ENCODE measurements at regions not wholly inside any gene's neighbourhood (a gene's known extent, or its start where the extent isn't known, plus 50 kb on each side); places are given as distances from the start of the nearest gene placed in this dataset.
A peak's percentile ranks its signal among the peaks of the same experiment; 100 is the strongest.

DNA sequence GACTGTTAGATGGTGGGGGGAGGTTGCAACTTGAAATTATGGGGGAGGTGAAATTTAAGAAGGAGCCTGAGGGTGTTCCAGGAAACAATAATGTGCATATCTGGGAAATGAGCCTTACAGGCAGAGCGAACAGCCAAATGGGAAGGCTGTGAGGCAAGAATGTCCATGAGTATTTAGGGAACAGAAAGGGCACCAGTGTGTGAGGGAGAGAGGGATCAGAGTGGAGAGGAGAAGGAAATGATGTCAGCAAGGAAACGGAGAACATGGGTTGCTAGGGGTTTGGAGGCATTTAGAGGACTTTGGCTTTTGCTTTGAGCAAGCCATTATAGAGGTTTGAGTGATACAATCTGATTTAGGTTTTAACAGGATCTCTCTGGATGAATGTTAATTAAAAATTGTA lies 285.4 kb downstream of the TLE4 start:
- Histone ChIP-seq H3K4me1 (peaks cover 13% of the 10 kb centered on the region), H4K20me1 (no peaks in the 10 kb centered on the region), H3K9ac (no peak overlapping the region), H3K36me3 (no peaks in the 10 kb centered on the region), H3K4me3 (no peak overlapping the region), H3K4me2 (no peak overlapping the region), H3K27ac (no peak overlapping the region), H3K27me3 (no peaks in the 10 kb centered on the region), H3K9me3 (peaks cover 25% of the 10 kb centered on the region)
- TF ChIP-seq Cebpa-rat (IDR thresholded peaks at IDR 0.05) = no peak

DNA sequence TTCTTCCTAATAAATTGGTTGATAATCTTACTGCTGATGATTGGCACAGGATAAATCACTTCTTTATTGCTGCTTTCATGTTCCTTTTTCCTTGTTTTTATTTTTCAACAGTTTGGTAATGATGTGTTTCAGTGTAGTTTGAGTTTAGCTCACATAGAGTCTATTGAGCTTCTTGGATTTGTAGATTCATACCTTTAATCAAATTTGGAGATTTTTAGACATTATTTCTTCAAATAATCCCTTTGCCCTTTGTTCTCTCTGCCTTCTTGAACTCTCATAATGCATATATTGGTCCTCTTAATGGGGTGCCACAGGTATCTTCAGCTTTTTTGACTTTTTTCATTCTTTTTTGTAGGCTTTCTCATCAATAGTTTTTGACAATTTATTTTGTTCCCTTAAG lies 275.3 kb downstream of the TLE4 start:
- no peak overlapping the region for H3K4me2 ChIP-seq
- no peaks in the 10 kb centered on the region for H3K4me1 ChIP-seq
- TF ChIP-seq Cebpa-rat (IDR thresholded peaks at IDR 0.05) = no peak
- no peak overlapping the region for H3K9ac ChIP-seq
- no peaks in the 10 kb centered on the region for H3K36me3 ChIP-seq
- H3K4me3 ChIP-seq = no peak overlapping the region
- H3K9me3 ChIP-seq = peaks cover 43% of the 10 kb centered on the region
- no peaks in the 10 kb centered on the region for H3K27me3 ChIP-seq
- H4K20me1 ChIP-seq = no peaks in the 10 kb centered on the region
- no peak overlapping the region for H3K27ac ChIP-seq

DNA sequence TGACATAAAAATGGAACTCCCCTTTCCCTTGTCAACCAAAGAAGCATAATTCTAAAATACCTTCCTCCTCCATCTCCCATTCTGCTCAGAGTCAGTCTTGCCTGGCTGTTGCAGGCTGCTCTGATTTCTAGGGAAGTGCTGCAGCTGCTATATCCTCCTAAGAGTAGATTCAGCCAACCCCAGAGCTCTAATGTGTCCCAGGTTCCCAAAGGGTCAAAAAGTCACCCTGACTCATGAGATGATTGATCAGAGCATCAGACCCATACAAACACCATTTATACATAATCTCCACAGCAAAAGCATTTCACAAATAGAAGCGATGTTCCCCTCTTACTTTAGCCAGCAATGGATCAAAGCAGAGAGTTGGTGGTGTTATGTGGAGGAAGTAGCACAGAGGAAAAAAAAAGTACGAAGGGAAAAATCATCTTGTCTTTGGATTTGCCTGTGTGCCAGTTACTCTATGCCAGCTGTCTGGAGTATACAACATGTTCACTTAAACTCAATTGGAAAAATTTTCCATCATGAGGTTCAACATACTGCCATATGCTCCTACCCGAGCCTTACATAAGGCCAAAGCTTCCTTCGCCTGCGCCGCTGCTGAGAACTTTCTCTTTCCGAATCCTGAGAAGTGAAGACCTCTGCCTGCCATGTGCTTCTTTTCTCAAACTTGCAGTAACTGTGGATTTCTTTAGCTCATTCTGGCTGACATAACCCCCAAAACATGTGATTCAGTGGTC lies 258.0 kb downstream of the TLE4 start:
- Histone ChIP-seq H3K27ac (no peak overlapping the region), H4K20me1 (no peaks in the 10 kb centered on the region), H3K9me3 (peaks cover 75% of the 10 kb centered on the region), H3K4me2 (0 out of 2 replicates have a peak overlapping the region, but pooled peaks have one; percentile 7), H3K9ac (no peak overlapping the region), H3K27me3 (no peaks in the 10 kb centered on the region), H3K4me3 (no peak overlapping the region), H3K4me1 (peaks cover 33% of the 10 kb centered on the region), H3K36me3 (no peaks in the 10 kb centered on the region)
- no peak for TF ChIP-seq Cebpa-rat (IDR thresholded peaks at IDR 0.05)

DNA sequence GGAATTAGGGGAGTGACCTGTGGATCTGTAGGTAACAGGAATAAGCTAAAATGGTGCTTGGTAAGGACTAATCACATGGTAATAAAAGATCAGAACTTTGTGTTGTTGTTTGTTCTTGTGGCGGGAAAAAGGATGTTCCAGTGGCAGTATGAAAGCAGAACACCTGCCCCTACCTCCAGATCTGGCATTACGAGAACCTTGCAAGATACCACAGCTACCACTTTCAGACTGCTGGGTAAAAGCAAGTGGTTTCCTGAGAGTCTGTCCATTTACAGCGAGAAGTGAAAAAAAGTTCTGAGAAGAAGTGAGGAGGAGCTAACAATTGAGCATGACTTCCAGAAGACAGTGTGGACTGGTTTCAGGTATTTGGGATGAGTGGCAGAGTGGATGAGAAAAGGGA lies 252.5 kb downstream of the TLE4 start:
- Histone ChIP-seq H3K9me3 (peaks cover 50% of the 10 kb centered on the region), H3K36me3 (no peaks in the 10 kb centered on the region), H3K4me1 (peaks cover 67% of the 10 kb centered on the region)

DNA sequence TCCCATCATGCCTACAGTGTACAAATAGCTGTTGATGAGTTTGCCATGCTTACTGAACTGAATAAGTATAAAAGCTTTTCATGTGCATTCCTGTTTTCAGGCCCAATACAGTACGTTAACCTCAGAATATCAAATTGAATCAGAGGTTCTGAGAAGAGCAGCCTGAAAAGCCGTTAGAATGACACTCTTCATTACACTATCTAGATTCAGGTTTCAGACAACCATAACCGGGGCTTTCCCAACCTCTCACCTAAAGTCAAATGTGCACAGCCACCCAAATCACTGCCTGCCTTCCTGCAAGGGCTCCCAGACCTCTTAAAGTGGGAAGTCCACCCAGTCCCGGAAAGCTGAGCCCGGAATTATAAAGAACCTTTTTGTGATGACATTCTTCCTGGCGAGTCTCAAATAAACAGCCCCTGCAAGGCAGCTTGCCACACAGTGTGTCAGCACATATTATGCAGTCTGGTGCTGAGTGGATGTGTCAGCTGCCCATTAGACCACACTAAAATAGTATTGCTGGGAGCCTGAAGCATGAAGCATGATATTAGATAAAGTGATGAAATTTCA lies 245.8 kb downstream of the TLE4 start:
- Histone ChIP-seq H3K27ac (peak overlapping the region; percentile 87), H3K9ac (peak overlapping the region; percentile 40; the same call in 1 of the 2 replicates), H3K4me1 (peaks cover 99% of the 10 kb centered on the region), H3K9me3 (no peaks in the 10 kb centered on the region), H3K36me3 (no peaks in the 10 kb centered on the region), H4K20me1 (no peaks in the 10 kb centered on the region), H3K4me3 (no peak overlapping the region), H3K27me3 (no peaks in the 10 kb centered on the region), H3K4me2 (peak overlapping the region; percentile 88)
- no peak for TF ChIP-seq Cebpa-rat (IDR thresholded peaks at IDR 0.05)

More for the DNA sequence above, 252.5 kb downstream of the TLE4 start:
- no peak for TF ChIP-seq Cebpa-rat (IDR thresholded peaks at IDR 0.05)
- H4K20me1 ChIP-seq = no peaks in the 10 kb centered on the region
- H3K4me2 ChIP-seq = peak overlapping the region; percentile 53
- H3K9ac ChIP-seq = no peak overlapping the region
- no peaks in the 10 kb centered on the region for H3K27me3 ChIP-seq
- H3K27ac ChIP-seq = peak overlapping the region; percentile 29; the same call in 1 of the 2 replicates
- no peak overlapping the region for H3K4me3 ChIP-seq

DNA sequence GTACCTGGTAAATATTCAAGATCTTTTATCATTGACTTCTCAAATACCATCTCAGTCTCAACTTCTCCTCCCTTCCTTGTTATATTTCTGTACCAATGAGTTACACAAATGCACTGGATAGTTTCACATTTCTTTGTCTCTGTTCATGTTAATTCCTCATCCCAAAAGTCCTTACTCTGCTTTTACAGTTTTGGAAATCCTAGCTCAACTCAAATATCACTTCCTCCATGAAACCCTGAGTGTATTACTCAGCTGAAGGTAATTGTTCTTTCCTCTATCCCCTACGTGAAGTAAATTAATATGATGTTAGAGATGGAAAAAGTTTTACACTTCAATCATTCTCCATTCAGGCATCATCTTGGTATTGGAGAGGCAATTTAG lies 241.5 kb downstream of the TLE4 start:
- H3K4me2 ChIP-seq = peak overlapping the region; percentile 88
- no peaks in the 10 kb centered on the region for H3K36me3 ChIP-seq
- no peaks in the 10 kb centered on the region for H3K9me3 ChIP-seq
- H3K27ac ChIP-seq = peak overlapping the region; percentile 87
- H3K27me3 ChIP-seq = no peaks in the 10 kb centered on the region
- H3K4me1 ChIP-seq = peaks cover 96% of the 10 kb centered on the region
- TF ChIP-seq Cebpa-rat (IDR thresholded peaks at IDR 0.05) = no peak
- peak overlapping the region; percentile 67 for H3K9ac ChIP-seq
- peak overlapping the region; percentile 60 for H3K4me3 ChIP-seq
- no peaks in the 10 kb centered on the region for H4K20me1 ChIP-seq

DNA sequence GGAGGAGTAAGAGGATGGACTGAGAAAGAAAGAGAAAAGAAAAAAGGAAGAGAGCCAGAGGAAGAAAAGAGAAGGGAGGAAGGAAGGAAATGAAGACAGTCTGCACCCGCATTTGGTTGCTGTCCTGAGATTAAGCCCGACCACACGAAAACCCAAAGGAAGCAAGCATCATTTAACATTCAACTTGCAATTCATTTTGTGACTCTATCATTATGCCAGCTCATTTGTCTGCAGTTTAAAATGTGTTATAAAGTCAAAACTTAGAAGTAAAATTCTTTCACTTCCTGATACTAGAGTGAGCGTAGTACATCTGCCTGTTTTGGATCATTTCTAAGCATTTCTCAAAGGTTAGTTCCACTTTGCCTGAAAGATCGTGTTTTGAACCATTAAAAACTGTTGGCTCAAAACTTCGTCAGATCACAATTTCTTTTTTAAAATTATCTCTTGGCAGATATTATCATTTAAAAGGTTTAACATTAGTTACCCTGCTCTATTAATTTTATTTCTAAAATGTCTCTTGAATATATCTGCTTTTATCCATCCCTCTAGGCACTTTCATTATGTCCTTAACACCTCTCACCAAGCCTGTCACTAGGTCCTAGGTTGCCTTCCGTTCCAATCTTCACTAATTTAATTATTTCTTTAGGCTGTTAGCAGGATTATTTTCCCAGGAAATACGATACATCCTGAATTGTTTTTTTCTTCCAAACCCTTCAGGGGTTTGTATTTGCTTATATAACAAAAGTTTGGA lies 240.9 kb downstream of the TLE4 start:
- Histone ChIP-seq H3K4me2 (peak overlapping the region; percentile 88), H3K4me1 (peaks cover 96% of the 10 kb centered on the region)

DNA sequence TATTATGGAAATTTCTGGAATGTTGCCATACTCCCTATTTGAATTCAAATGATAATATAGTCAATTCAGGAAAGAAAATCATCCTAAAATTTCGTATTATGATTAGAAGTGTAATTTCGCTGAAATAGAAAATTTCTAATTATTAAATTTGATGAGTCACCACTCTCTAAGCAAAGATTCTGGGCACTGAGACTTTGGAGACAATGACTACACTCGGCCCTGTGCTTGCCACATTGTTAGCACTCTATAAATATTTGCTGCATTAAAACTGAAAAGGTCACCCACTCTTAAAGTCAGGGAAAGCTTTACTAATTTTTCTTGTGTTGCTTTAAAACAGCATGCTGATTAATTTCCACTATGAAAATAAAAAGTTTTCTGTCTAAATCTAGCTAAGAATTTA lies 240.3 kb downstream of the TLE4 start:
- H3K27me3 ChIP-seq = no peaks in the 10 kb centered on the region
- peak overlapping the region; percentile 60; the same call in 1 of the 2 replicates for H3K4me3 ChIP-seq
- 0 out of 2 replicates have a peak, but pooled peaks cover 3% of the 10 kb centered on the region for H3K9me3 ChIP-seq
- no peak overlapping the region for H3K9ac ChIP-seq
- no peaks in the 10 kb centered on the region for H4K20me1 ChIP-seq
- peaks cover 92% of the 10 kb centered on the region for H3K4me1 ChIP-seq
- peak overlapping the region; percentile 87 for H3K27ac ChIP-seq
- H3K36me3 ChIP-seq = no peaks in the 10 kb centered on the region
- H3K4me2 ChIP-seq = peak overlapping the region; percentile 88
- TF ChIP-seq Cebpa-rat (IDR thresholded peaks at IDR 0.05) = no peak

More for the DNA sequence above, 240.9 kb downstream of the TLE4 start:
- Histone ChIP-seq H3K27me3 (no peaks in the 10 kb centered on the region), H3K36me3 (no peaks in the 10 kb centered on the region), H3K9ac (peak overlapping the region; percentile 67), H3K27ac (peak overlapping the region; percentile 87), H4K20me1 (no peaks in the 10 kb centered on the region), H3K9me3 (no peaks in the 10 kb centered on the region), H3K4me3 (peak overlapping the region; percentile 60)
- no peak for TF ChIP-seq Cebpa-rat (IDR thresholded peaks at IDR 0.05)

DNA sequence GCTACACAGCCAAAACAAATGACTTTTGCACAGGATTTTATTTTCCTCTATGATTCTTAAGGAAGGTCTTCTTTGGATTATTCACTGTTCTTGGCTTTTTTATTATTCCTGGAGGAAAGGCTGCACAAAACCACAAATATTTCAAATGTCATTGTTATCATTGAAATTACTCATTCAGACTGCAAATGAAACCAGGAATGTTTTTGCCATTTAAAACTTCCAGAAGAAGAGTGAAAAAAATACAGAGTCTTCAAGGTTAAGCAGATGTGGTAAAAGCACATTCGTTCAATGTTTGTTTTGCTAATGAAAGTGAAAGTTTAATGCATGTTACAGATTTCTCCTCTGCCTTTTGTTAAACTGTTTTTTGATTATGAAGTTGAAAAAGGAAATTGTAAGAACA lies 238.2 kb downstream of the TLE4 start:
- peak overlapping the region; percentile 88 for H3K4me2 ChIP-seq
- peak overlapping the region; percentile 67; the same call in 1 of the 2 replicates for H3K27ac ChIP-seq
- no peak overlapping the region for H3K4me3 ChIP-seq

More for the DNA sequence above, 238.2 kb downstream of the TLE4 start:
- Histone ChIP-seq H3K4me1 (peaks cover 82% of the 10 kb centered on the region), H3K36me3 (no peaks in the 10 kb centered on the region), H3K9me3 (0 out of 2 replicates have a peak, but pooled peaks cover 3% of the 10 kb centered on the region), H4K20me1 (no peaks in the 10 kb centered on the region), H3K9ac (no peak overlapping the region), H3K27me3 (no peaks in the 10 kb centered on the region)
- no peak for TF ChIP-seq Cebpa-rat (IDR thresholded peaks at IDR 0.05)

Measured in BLaER1 (cell line).